GM12878 (cell line): ENCODE measurements at regions not wholly inside any gene's neighbourhood (a gene's known extent, or its start where the extent isn't known, plus 50 kb on each side); places are given as distances from the start of the nearest gene placed in this dataset.

Experiments used
- ATAC-seq: fragments of 200-7000 bp; cut with Tn5 transposase; 3 replicates; pipeline ENCODE4 v1.9.1; 2020; ENCODE audit warnings: mild to moderate bottlenecking, moderate library complexity
- BruUV-seq: library from RNA; stranded (reverse); fragments of 400-500 nt; replicated peaks from 2 replicates; lab custom pipeline; 2021; lab: Mats Ljungman, UMichigan
- CTCF ChIA-PET: fragments of 300-600 bp; sonication (Branson Sonifier 250); formaldehyde crosslinking; extraction: SDS; loops from one replicate; lab custom pipeline; 2021; ENCODE audit warnings: inconsistent platforms; lab: Yijun Ruan, JAX
- POLR2A ChIA-PET: fragments of 350-600 bp; formaldehyde crosslinking; extraction: SDS; loops from one replicate; lab custom pipeline; 2021; ENCODE audit warnings: inconsistent platforms; lab: Charles Lee
- RAD21 ChIA-PET: fragments of 300-600 bp; sonication (Branson Sonifier 250); formaldehyde crosslinking; loops from one replicate; lab custom pipeline; 2023; ENCODE audit warnings: antibody characterized with exemption; ENCODE audit not compliant: unreplicated experiment; lab: Charles Lee
- SMC1A ChIA-PET: fragments of 300-600 bp; sonication (Branson Sonifier 250); formaldehyde crosslinking; loops from one replicate; lab custom pipeline; 2023; ENCODE audit not compliant: unreplicated experiment, uncharacterized antibody; lab: Charles Lee
- DNase-seq: peaks from one replicate; pipeline ENCODE4 v3.0.0-alpha.2; 2011; ENCODE audit warnings: low read depth, low spot score
- FAIRE-seq: peaks from 3 replicates; lab custom pipeline; 2011; peaks lifted over from hg19 to GRCh38; lab: Jason Lieb, UNC
- H2AFZ ChIP-seq: 2 replicates; pipeline ENCODE4 v1.6.0; 2011; ENCODE audit warnings: low read depth, low read length, control low read depth; ENCODE audit not compliant: control insufficient read depth
- H3K27ac ChIP-seq: 2 replicates; pipeline ENCODE4 v1.5.1; 2011; ENCODE audit warnings: control low read depth; ENCODE audit not compliant: control insufficient read depth, insufficient read depth
- H3K27me3 ChIP-seq, 2 experiments: replicated peaks in 1 of 2; 2 replicates each; pipeline versions ENCODE4 v1.6.0 to v1.6.1; 2011; ENCODE audit warnings: low read length in 1 of 2; ENCODE audit not compliant: control insufficient read depth in 2 of 2, insufficient read depth in 2 of 2
- H3K36me3 ChIP-seq, 2 experiments: 2 replicates each; pipeline ENCODE4 v1.5.1; 2011; ENCODE audit warnings: low read length in 1 of 2; ENCODE audit not compliant: control insufficient read depth in 2 of 2, insufficient read depth in 2 of 2
- H3K4me1 ChIP-seq: 2 replicates; pipeline ENCODE4 v1.6.1; 2011; ENCODE audit warnings: mild to moderate bottlenecking, low read length, moderate library complexity, mixed read lengths; ENCODE audit not compliant: control insufficient read depth, insufficient read depth
- H3K4me2 ChIP-seq: 2 replicates; pipeline ENCODE4 v1.6.0; 2011; ENCODE audit warnings: control low read depth; ENCODE audit not compliant: control insufficient read depth, insufficient read depth
- H3K4me3 ChIP-seq: fragments of 200-600 bp; sonication (generic); 2 replicates; pipeline ENCODE4 v1.5.1; 2016
- H3K79me2 ChIP-seq: 2 replicates; pipeline ENCODE4 v1.6.0; 2011; ENCODE audit warnings: low read length; ENCODE audit not compliant: control insufficient read depth, insufficient read depth
- H3K9ac ChIP-seq: 2 replicates; pipeline ENCODE4 v1.8.0; 2011; ENCODE audit warnings: low read length, control low read depth, mixed read lengths; ENCODE audit not compliant: control insufficient read depth, insufficient read depth
- H3K9me3 ChIP-seq: replicated peaks from 3 replicates; pipeline ENCODE4 v1.5.1; 2011; ENCODE audit warnings: mild to moderate bottlenecking, low read length; ENCODE audit not compliant: control insufficient read depth, insufficient read depth
- H4K20me1 ChIP-seq: 2 replicates; pipeline ENCODE4 v1.6.0; 2011; ENCODE audit not compliant: control insufficient read depth, insufficient read depth
- SMARCA5 ChIP-seq: fragments of 450-650 bp; IDR thresholded peaks from 2 replicates; pipeline ENCODE4 v1.6.1; 2017; ENCODE audit warnings: mild to moderate bottlenecking
- TAF1 ChIP-seq: IDR thresholded peaks from 2 replicates; pipeline ENCODE4 v1.6.1; 2011; ENCODE audit warnings: mild to moderate bottlenecking, low read depth, low read length, borderline replicate concordance
- ZNF207 ChIP-seq: fragments of 450-650 bp; IDR thresholded peaks from 2 replicates; pipeline ENCODE4 v1.6.1; 2014; ENCODE audit warnings: antibody characterized with exemption, mild to moderate bottlenecking, borderline replicate concordance
- WGBS: methylation state at CpG from one replicate; pipeline ENCODE4 v1.1.6; 2016; ENCODE audit warnings: low lambda C conversion rate; ENCODE audit not compliant: insufficient replicate concordance, insufficient coverage; ENCODE audit errors: missing lambda C conversion rate; 5-methylcytosine and 5-hydroxymethylcytosine counted together
- in situ Hi-C: fragments of 300-500 bp; cut with MboI; formaldehyde crosslinking; loops from 9 replicates; pipeline ENCODE4 v1.14.3; 2018; ENCODE audit warnings: mixed read lengths
- intact Hi-C: fragments of 100-400 bp; cut with micrococcal nuclease; formaldehyde crosslinking; loops from one replicate; pipeline ENCODE4 v1.14.2; 2022; ENCODE audit not compliant: unreplicated experiment
- TF ChIP-seq, protein P1 (sequence below): fragments of 450-650 bp; formaldehyde crosslinking; IDR thresholded peaks from 2 replicates; pipeline ENCODE4 v1.4.0; 2022; ENCODE audit warnings: mild to moderate bottlenecking, moderate library complexity
- TF ChIP-seq, protein P2 (sequence below): fragments of 450-650 bp; IDR thresholded peaks from 2 replicates; pipeline ENCODE4 v1.6.1; 2017; ENCODE audit warnings: borderline replicate concordance

DNA sequence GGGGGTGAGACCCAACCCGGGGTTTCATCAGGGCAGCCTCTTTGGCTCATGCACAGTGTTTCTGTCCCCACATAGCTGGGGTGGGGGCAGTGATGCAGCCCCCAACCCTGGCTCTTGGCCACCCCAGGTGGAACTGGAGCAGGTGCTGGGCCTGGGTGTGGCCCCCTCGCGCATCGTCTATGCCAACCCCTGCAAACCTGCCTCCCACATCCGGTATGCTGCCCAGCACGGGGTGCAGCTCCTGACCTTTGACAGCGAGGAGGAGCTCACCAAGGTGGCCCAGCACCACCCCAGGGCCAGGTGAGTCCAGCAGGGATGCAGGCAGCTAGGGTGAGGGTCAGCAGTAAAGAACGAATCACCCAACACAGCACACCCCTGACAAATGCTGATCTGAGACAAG is 72.3 kb upstream of the TINAGL1 start:
- no TSS peak for BruUV-seq
- no peaks in the 10 kb centered on the region for H3K79me2 ChIP-seq
- intact Hi-C loops: no loop called here
- ChIA-PET RAD21 (interaction anchor here (0.7 kb wide), 2 partner anchors 27 to 746 kb away, joined by 3 to 4 read pairs; no protein-coding TSS in a partner anchor), POLR2A (interaction anchor here (0.9 kb wide), 1 partner anchor 46 kb away, joined by 3 read pairs; no protein-coding TSS in a partner anchor)
- TF ChIP-seq, protein P1, sequence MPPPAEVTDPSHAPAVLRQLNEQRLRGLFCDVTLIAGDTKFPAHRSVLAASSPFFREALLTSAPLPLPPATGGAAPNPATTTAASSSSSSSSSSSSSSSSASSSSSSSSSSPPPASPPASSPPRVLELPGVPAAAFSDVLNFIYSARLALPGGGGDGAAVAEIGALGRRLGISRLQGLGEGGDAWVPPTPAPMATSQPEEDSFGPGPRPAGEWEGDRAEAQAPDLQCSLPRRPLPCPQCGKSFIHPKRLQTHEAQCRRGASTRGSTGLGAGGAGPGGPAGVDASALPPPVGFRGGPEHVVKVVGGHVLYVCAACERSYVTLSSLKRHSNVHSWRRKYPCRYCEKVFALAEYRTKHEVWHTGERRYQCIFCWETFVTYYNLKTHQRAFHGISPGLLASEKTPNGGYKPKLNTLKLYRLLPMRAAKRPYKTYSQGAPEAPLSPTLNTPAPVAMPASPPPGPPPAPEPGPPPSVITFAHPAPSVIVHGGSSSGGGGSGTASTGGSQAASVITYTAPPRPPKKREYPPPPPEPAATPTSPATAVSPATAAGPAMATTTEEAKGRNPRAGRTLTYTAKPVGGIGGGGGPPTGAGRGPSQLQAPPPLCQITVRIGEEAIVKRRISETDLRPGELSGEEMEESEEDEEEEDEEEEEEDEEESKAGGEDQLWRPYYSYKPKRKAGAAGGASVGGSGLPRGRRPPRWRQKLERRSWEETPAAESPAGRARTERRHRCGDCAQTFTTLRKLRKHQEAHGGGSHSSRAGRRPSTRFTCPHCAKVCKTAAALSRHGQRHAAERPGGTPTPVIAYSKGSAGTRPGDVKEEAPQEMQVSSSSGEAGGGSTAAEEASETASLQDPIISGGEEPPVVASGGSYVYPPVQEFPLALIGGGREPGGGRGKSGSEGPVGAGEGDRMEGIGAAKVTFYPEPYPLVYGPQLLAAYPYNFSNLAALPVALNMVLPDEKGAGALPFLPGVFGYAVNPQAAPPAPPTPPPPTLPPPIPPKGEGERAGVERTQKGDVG (CRISPR knock-in tag): no peak
- TF ChIP-seq SMARCA5 (no peak), ZNF207 (no peak), TAF1 (no peak)
- TF ChIP-seq, protein P2, sequence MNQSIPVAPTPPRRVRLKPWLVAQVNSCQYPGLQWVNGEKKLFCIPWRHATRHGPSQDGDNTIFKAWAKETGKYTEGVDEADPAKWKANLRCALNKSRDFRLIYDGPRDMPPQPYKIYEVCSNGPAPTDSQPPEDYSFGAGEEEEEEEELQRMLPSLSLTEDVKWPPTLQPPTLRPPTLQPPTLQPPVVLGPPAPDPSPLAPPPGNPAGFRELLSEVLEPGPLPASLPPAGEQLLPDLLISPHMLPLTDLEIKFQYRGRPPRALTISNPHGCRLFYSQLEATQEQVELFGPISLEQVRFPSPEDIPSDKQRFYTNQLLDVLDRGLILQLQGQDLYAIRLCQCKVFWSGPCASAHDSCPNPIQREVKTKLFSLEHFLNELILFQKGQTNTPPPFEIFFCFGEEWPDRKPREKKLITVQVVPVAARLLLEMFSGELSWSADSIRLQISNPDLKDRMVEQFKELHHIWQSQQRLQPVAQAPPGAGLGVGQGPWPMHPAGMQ: no peak
- TF ChIP-seq, all 136 proteins: peak for 0
- DNase-seq (no peak), FAIRE-seq (no peak), ATAC-seq (no peak)
- ChIA-PET CTCF (no interaction called here), SMC1A (interaction anchor here (1.7 to 9.0 kb wide), 2 partner anchors 16 to 79 kb away, joined by 6 to 91 read pairs; no protein-coding TSS in a partner anchor)
- Histone ChIP-seq H3K27ac (no peak overlapping the region), H3K9ac (no peak overlapping the region), H4K20me1 (no peaks in the 10 kb centered on the region), H3K4me1 (peaks cover 17% of the 10 kb centered on the region), H3K27me3 (no peaks in the 10 kb centered on the region), H2AFZ (no peak overlapping the region), H3K9me3 (no peaks in the 10 kb centered on the region), H3K4me2 (no peak overlapping the region), H3K36me3 (no peaks in the 10 kb centered on the region), H3K4me3 (no peak overlapping the region)
- in situ Hi-C loops: no loop called here
- 39% methylated on average over 8 of the region's 8 CpGs for WGBS
